B cell (primary cell): ENCODE measurements at regions not wholly inside any gene's neighbourhood (a gene's known extent, or its start where the extent isn't known, plus 50 kb on each side); places are given as distances from the start of the nearest gene placed in this dataset.

Experiments used
- EZH2 ChIP-seq: IDR thresholded peaks from 2 replicates; pipeline ENCODE4 v1.6.1; 2012; ENCODE audit warnings: borderline replicate concordance, low read depth, mild to moderate bottlenecking, moderate library complexity, low read length; ENCODE audit not compliant: insufficient read depth, poor library complexity, severe bottlenecking
- TF ChIP-seq, protein P1 (sequence below): fragments of 200-600 bp; IDR thresholded peaks from one replicate; pipeline ENCODE4 v1.8.0; 2022; ENCODE audit warnings: antibody characterized with exemption, mild to moderate bottlenecking

DNA sequence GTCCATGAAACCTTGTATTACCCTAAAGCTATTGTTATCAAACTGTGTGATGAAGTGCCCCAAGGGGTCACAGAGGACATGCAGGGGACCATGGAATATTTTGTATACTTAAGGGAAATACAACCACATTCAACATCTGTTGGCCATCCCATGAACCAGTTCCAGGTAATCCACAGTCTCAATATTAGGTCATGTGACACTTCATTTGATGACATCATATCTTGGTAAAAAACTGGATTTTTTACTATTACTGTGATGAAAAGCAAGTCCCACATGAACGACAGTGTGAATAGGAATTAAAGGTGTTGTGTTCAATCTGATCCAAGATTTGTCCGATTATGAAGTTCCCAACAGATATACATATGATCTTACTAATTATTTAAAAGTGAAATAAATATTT, 355.2 kb downstream of the IRS2 start:
- TF ChIP-seq, protein P1, sequence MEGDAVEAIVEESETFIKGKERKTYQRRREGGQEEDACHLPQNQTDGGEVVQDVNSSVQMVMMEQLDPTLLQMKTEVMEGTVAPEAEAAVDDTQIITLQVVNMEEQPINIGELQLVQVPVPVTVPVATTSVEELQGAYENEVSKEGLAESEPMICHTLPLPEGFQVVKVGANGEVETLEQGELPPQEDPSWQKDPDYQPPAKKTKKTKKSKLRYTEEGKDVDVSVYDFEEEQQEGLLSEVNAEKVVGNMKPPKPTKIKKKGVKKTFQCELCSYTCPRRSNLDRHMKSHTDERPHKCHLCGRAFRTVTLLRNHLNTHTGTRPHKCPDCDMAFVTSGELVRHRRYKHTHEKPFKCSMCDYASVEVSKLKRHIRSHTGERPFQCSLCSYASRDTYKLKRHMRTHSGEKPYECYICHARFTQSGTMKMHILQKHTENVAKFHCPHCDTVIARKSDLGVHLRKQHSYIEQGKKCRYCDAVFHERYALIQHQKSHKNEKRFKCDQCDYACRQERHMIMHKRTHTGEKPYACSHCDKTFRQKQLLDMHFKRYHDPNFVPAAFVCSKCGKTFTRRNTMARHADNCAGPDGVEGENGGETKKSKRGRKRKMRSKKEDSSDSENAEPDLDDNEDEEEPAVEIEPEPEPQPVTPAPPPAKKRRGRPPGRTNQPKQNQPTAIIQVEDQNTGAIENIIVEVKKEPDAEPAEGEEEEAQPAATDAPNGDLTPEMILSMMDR: no peak
- no peak for TF ChIP-seq EZH2
